ENCODE measurements at regions not wholly inside any gene's neighbourhood (a gene's known extent, or its start where the extent isn't known, plus 50 kb on each side); places are given as distances from the start of the nearest gene placed in this dataset.

DNA sequence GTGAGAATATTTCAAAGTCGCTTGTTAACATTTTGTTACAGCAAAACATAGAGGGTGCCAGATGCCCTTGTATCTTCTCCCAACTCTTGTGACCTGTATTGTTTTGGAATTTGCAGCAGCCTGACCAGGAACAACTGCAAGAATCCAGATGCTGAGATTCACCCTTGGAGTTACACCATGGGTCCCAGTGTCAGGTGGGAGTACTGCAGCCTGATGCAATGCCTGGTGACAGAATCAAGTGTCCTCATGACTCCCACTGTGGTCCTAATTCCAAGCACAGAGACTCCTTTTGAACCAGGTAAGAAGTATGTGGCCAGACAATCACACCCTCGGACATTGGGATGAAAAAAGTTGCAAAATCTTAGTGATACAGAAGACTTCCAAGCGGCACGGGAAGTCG lies 79.6 kb upstream of the MAP3K4 start:
- no peak for DNase-seq

DNA sequence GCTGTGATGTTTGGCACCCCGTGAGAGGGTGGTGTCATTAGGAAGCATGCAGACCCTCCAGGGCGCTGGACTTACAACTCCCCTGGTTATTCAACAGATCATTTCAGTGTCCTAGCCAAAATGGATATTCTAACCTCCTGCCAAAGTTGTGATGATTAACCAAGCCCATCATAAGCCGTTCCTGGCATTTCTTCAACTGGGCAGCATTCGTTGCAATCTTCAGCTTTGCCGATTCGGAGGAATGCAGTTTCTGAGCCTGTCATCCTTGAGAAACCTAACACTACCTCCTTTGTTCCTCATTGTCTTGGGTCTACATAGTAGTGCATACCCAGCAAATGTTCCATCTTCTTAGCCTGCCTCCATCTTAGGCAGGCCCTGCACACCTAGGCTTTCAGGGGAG lies 79.2 kb upstream of the MAP3K4 start:
- DNase-seq = no peak

DNA sequence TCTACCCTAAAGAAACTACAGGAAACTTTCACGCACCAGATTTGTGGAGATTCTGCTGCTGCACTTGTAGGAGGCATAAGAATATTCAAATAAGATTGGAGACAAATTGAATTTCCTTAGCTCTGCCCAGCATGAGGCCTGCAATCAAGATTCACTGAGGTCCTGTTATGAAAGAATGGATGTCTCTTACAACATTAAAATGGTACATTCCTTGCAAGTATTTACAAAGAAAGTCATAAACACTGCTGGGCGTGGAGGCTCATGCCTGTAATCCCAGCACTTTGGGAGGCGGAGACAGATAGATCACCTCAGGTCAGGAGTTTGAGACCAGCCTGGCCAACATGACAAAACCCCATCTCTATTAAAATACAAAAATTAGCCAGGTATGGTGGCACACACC lies 74.0 kb upstream of the MAP3K4 start:
- DNase-seq = no peak

DNA sequence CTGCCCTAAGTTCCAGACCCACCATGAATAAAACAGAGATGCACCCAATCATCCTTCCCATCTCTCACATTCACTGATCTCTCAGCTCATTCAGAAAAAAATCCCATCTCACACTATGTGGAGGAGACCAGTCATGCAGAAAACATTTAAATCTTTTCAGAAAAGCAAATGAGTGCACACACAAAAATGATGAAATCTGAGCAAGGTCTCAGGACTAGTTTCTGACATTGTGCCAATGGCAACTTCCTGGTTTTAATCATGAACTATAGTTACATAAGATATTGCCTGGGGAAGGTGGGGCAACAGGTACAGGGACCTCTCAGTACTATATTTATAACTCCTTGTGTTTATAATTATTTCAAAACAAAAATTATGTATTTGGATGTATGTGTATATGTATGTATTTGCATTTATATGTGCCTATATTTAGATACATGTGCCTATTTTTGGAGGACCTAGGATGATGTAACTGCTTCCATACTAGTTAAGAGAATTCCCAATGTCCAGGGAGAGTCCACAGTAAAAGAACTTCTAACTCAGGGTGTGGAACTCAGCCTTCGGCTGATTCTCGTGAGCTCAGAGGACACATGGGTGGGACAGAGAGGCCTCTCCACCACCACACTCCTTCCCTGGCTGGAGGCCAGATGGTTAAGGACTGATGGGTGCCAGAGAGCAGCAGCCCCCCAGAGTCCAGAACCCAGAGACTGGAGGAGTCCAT lies 71.7 kb upstream of the MAP3K4 start:
- no peak for DNase-seq

DNA sequence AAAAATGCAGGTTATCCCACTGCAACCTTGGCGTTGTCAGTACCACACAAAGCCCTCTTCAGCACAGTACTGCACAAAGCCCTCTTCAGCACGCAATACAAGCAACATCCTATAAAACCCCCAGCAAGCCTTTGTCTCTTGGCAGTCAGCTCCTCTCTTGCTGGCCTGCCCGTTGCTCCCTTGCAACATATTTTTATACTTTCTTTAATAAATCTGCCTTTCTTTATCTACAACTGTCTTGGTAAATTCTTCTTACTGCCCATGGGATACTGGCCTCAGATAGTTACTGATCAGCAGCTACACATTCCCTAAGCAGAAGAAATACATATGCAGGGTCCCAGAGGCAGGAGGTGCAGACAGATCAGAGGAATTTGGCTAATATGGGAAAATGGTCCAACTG lies 70.5 kb upstream of the MAP3K4 start:
- no peak for DNase-seq

DNA sequence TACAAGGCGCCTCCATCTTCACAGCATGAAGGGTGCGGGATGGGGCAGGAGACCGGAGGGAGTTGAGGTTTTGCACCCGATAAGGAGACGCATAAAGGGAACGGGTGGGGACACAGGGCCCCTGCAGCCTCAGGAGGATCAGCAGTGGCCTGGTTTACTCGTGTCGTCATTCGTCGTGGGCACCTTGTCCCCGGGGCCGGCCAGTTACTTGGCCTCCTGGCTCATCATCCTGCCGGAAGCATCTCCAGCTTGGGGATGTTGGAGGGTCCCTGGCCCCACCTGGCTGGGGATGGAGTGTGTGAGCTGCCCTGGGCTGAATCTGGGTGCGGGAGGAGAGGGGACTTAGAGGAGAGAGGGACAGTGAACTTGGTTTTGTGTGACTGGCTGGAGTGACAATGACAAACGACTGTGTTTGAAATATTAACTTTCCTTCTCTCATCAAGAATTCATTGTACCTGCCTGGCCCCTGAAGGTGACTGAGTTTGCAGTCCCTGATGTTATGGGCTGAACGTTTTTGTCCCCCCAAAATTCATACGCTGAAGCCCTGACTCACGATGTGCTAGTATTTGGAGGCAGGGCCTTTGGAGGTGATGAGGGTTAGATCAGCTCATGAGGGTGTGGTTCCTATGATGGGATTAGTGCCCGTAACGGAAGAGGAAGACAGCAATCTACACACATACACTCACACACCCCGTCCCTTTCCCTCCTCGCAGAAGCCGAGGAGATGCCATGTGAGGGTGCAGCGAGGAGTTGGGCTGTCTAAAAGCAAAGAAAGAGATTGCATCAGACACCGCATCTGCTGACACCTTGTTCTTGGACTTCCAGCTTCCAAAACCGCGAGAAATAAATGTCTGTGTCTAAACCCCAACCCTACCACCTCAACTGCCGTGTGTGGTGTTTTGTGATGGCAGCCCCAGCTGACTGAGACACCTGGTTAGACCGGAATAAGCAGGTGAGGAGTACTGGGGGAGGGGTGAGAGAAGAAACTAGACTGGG lies 65.0 kb upstream of the MAP3K4 start:
- DNase-seq = no peak

DNA sequence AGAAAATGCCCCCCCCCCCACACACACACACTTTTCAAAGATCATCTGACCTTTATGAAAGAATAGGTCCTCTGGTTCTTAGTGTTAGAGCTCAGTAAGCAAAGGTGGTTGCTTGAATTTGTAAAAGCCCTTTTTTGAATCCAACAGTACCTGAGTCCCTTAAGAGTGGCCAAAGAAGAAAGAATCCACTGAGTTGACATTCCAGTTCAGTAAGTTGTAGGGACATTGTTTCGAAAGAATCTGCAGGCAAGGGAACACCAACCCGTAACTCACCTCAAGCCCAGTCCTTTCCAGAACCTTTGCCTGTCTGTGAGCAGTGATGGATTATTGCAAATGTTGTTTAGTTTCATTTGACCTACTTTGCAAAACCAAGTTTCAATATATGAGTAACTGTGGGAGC lies 64.2 kb upstream of the MAP3K4 start:
- no peak for DNase-seq

DNA sequence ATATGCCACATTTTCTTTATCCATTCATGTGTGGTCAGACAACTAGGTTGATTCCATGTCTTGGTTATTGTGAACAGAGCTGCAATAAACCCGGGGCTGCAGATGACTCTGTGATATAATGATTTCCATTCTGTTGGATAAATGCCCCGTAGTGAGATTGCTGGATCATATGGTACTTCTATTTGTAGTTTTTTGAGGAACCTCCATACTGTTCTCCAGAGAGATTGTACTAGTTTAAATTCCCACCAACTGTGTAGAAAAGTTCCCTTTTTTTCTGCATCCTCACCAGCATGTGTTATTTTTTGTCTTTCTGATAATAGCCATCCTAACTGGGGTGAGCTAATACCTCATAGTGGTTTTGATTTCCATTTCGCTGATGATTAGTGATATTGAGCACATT lies 62.2 kb upstream of the MAP3K4 start:
- DNase-seq = no peak

DNA sequence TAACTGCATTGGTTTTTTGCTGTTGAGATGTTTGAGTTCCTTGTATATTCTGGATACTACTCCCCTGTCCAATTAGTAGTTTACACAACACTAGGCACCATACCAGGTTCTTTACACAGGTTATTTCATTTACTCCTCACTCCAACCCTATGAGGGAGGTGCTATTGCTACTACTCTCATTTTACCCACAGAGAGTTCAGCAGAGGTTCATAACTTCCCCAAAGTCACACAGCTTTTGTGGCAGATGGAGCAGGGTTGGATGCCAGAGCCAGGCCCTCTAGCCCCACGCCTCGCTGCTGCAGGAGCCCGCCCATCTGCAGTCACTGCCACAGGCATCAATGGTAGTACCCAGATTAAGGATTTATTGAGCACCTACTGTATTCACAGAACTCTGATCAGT lies 61.7 kb upstream of the MAP3K4 start:
- no peak for DNase-seq

DNA sequence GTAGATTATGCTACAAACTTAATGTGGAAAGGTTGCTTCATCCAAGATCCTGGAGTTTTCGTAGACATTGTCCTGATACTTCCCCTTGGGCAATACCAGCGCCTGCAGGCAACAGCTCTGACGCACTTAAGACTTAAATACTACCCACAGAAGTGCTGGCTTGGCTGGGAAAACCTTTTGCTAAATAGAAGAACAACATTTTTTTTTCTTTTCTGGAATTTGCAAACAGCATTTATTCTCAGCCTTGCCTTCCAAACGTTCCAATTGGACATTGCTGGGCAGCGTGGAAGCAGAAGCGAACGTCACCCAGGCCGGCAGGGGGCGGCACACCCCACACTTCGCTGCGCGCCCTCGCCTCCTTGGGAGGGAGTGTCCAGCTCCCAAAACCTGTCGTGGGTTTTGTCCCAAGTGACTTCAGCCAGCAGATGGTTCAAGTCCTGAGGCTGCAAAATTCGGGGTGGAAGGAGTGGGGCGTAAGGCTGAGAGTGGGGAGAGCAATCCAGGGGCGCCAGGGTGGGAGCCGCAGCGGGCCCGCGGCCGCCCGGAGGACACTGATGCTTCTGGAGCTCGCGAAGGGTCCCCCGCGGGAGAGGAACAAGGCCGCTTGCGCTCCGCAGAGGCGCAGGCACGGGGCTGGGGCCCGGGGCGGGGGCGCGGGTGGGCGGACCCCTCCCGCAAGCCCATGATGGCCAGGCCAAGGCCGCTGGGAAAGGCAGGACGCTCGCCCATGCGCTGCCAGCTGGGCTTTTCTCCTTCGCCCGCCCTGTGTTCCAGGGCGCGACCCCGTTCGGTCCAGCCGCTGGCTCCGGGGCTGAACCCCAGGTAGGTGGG lies 60.8 kb upstream of the MAP3K4 start:
- peak; percentile 69 for DNase-seq

DNA sequence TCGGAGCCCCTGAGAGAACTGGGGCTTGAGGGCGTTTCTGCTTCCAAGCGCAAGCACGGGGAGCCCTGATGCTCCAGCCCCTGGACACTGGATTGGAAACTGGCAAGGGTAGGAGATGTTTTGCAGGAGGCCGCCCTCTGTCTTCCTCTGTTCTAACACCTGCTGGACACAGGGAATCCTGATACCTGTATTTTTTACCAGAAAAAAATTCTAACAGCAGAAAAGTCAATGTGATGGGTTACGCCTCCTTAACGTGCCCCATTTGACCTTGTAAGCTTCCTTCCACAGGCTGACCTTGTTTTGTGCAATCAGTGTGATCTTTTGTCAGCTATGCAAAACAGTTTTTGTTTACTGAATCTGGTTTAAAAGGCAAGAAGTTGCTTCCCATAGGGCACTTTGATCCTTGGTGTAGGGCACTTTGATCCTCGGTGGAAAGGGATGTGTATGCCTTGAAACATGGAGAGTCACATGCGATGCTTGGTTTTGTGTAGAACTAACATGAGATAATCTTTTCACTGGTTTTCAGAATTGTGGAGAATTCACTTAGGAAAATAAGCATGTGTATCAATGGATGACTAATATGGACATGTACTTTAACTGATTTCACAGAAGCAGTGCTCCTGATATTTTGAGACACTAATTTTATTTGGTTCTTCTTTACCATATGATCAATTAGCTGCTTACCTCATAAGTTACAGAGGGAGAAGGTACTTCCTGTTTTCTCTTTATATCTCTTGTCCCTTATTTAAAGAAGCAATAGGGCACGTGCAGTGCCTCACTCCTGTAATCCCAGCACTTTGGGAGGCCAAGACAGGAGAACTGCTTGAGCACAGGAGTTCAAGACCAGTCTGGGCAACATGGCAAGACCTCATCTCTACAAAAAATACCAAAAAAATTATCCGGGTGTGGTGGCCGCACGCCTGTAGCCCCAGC lies 59.9 kb upstream of the MAP3K4 start:
- DNase-seq = no peak

DNA sequence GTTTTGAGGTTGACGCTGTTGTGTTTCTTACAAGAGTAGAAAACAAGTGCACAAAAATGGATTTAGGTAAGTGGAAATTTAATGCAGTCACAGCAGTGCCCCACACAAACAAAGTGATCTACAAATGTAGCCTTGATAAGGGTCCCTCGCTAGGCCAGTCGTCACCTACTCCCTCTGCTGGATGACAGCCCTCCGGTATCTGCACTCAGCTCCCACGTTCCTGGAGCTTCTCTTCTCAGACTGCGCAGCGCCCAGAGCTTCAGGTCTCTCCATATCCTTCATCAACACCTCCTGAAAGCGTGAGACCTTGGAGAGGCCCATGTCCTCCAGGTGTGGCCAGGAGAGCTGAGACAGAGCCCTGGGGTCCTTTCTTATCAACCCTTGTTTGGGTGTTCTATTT lies 58.3 kb upstream of the MAP3K4 start:
- DNase-seq = peak; percentile 27

DNA sequence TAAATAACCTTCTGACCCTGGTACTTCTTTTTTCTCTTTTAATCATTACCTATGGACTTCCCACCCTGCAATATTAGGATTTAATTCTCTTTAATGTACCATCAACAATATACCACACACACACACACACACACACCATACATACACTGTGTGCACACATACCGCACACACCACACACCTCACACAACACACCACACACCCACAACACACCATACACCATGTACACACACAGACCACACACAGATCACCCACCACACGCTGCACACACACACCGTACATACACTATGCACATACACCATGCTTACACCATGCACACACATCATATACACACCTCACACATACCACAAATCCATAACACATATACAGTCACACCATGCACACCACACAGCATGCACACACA lies 57.4 kb upstream of the MAP3K4 start:
- no peak for DNase-seq

DNA sequence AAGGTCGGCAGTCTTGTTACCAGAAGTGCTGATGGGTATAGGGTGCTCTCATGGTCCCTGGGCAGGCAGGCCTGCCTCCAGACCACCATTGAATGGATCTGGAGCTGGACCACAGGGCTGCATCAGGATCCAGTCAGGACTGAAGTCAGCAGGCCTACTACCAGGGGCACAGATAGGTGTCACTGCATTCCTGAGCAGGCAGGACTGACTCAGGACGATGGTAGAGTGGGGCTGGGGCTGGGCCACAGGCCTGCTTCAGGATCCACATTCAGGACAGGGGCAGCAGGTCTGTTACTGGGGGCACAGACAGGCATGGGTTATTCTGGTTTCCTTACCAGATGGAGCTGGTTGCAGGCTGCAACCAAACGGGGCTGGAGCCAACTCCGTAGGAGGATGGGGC lies 51.4 kb upstream of the MAP3K4 start:
- no peak for DNase-seq
